ENCODE measurements at regions not wholly inside any gene's neighbourhood (a gene's known extent, or its start where the extent isn't known, plus 50 kb on each side); places are given as distances from the start of the nearest gene placed in this dataset.

DNA sequence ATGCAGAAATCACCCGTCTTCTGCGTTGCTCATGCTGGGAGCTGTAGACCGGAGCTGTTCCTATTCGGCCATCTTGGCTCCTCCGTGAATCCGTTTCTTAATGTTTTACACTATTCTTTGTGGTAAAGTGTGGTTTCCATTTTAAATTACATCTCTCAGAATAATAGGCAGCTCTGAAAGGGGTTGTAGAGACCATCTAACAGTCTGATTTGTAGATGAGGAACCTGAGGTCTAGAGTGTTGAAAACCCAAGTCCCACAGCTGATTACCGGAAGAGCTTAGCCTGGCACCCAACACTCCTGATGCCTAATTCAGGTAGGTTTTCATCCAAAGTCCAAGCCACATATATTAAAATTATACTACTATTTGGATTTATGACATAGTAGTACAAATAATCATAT lies 144.0 kb downstream of the LEPR start:
- TF ChIP-seq CTCF (IDR thresholded peaks at IDR 0.05) (no peak), POLR2A (IDR thresholded peaks at IDR 0.05) (no peak)

Measured in right lobe of liver (tissue), 4 donors.